NB4 (cell line): ENCODE measurements at regions not wholly inside any gene's neighbourhood (a gene's known extent, or its start where the extent isn't known, plus 50 kb on each side); places are given as distances from the start of the nearest gene placed in this dataset.

ENCODE experiments used
- CTCF ChIP-seq: IDR thresholded peaks from one replicate; pipeline ENCODE4 v1.5.1; 2012; ENCODE audit warnings: low read depth, low read length
- POLR2A ChIP-seq: IDR thresholded peaks from 2 replicates; pipeline ENCODE4 v1.6.1; 2011; ENCODE audit warnings: mild to moderate bottlenecking; ENCODE audit not compliant: insufficient read length; ENCODE audit errors: extremely low read depth

DNA sequence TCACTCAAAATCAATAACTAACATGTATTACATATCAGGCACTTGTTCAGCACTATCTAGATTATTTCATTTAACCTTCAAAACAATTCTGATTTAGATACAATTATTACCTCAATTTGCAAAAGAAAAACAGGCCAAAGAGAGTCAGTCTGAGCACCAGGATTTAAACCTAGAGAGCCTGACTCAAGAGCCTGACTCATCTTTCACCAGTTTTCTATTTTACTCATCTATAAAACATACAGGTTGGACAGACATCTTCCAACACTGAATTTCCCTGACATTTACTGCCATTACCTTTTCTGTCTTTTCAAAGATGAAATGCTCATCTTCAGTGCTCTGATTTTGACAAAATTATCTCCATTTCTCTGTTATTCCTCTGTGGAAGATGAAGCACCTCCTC lies 116.5 kb downstream of the MRPL39 start:
- TF ChIP-seq CTCF (no peak), POLR2A (no peak)
